HepG2 (cell line): ENCODE measurements at regions not wholly inside any gene's neighbourhood (a gene's known extent, or its start where the extent isn't known, plus 50 kb on each side); places are given as distances from the start of the nearest gene placed in this dataset.

Source experiments
- ATAC-seq: fragments of 200-7000 bp; cut with Tn5 transposase; 3 replicates; pipeline ENCODE4 v1.9.1; 2020; ENCODE audit warnings: mild to moderate bottlenecking, moderate library complexity
- BruUV-seq: library from RNA; stranded (reverse); fragments of 400-500 nt; replicated peaks from 2 replicates; lab custom pipeline; 2021; lab: Mats Ljungman, UMichigan
- CTCF ChIA-PET: fragments of 300-600 bp; formaldehyde crosslinking; extraction: SDS; loops from one replicate; lab custom pipeline; 2021; ENCODE audit warnings: low total read pairs, inconsistent platforms, low intra/inter-chr PET ratio; lab: Yijun Ruan, JAX
- POLR2A ChIA-PET: fragments of 350-600 bp; sonication (Branson Sonifier 250); formaldehyde crosslinking; loops from one replicate; lab custom pipeline; 2020; ENCODE audit warnings: antibody characterized with exemption, inconsistent platforms; lab: Yijun Ruan, JAX
- DNase-seq: peaks from one replicate; pipeline ENCODE4 v3.0.0-alpha.2; 2015; ENCODE audit warnings: low spot score
- FAIRE-seq: peaks from 3 replicates; lab custom pipeline; 2011; peaks lifted over from hg19 to GRCh38; lab: Jason Lieb, UNC
- H2AFZ ChIP-seq: one replicate; pipeline ENCODE4 v1.6.1; 2011; ENCODE audit warnings: low read length, inconsistent platforms
- H3K27ac ChIP-seq: fragments of 300-600 bp; 3 replicates; pipeline ENCODE4 v1.8.0; 2011; ENCODE audit warnings: mixed run types, mild to moderate bottlenecking, mixed read lengths, low read length, inconsistent platforms; ENCODE audit not compliant: insufficient read depth; ENCODE audit errors: extremely low read length
- H3K27me3 ChIP-seq, 2 experiments: fragments of 200-600 bp in 1 of 2; 2 replicates in 1 of 2; 3 replicates in 1 of 2; pipeline versions ENCODE4 v1.6.0 to v1.8.0; 2011; ENCODE audit warnings: low read length in 2 of 2, mild to moderate bottlenecking in 2 of 2, moderate library complexity in 2 of 2, inconsistent platforms in 1 of 2; ENCODE audit not compliant: insufficient read depth in 2 of 2, control insufficient read depth in 1 of 2
- H3K36me3 ChIP-seq, 2 experiments: fragments of 200-600 bp in 1 of 2; replicated peaks in 1 of 2; 2 replicates in 1 of 2; 3 replicates in 1 of 2; pipeline versions ENCODE4 v1.5.1 to v1.8.0; 2011; ENCODE audit warnings: low read length in 2 of 2, inconsistent platforms in 1 of 2; ENCODE audit not compliant: insufficient read depth in 2 of 2, control insufficient read depth in 1 of 2
- H3K4me1 ChIP-seq: 2 replicates; pipeline ENCODE4 v1.5.1; 2012; ENCODE audit warnings: low read length, inconsistent platforms; ENCODE audit not compliant: insufficient read depth
- H3K4me2 ChIP-seq: 2 replicates; pipeline ENCODE4 v1.6.0; 2011; ENCODE audit warnings: low read depth, low read length, inconsistent platforms
- H3K4me3 ChIP-seq, 3 experiments: fragments of 200-600 bp in 1 of 3; sonication (generic), shearing (Covaris generic) in 1 of 3; replicated peaks in 1 of 3; 2 replicates each; pipeline ENCODE4 v1.5.1; 2011 to 2016; ENCODE audit warnings: low read length in 3 of 3, inconsistent platforms in 2 of 3, low read depth in 2 of 3, mild to moderate bottlenecking in 2 of 3, control low read depth in 1 of 3, mixed read lengths in 1 of 3; ENCODE audit not compliant: insufficient read depth in 1 of 3
- H3K79me2 ChIP-seq: one replicate; pipeline ENCODE4 v1.6.1; 2011; ENCODE audit warnings: low read length, inconsistent platforms; ENCODE audit not compliant: insufficient read depth
- H3K9ac ChIP-seq: 2 replicates; pipeline ENCODE4 v1.6.0; 2011; ENCODE audit warnings: mild to moderate bottlenecking, low read depth, low read length, inconsistent platforms; ENCODE audit not compliant: insufficient read depth
- H3K9me3 ChIP-seq: 2 replicates; pipeline ENCODE4 v1.5.1; 2012; ENCODE audit warnings: mild to moderate bottlenecking, low read length
- H4K20me1 ChIP-seq: 2 replicates; pipeline ENCODE4 v1.6.0; 2011; ENCODE audit warnings: inconsistent platforms, mild to moderate bottlenecking, low read length, moderate library complexity; ENCODE audit not compliant: insufficient read depth
- ARID5B ChIP-seq: IDR thresholded peaks from 2 replicates; pipeline ENCODE4 v1.4.0; 2020; ENCODE audit warnings: mild to moderate bottlenecking, missing genetic modification reagents
- EP300 ChIP-seq, 3 experiments: sonication (generic) in 1 of 3; formaldehyde crosslinking in 1 of 3; IDR thresholded peaks; 2 replicates each; pipeline versions ENCODE4 v1.5.1 to v1.6.1; 2011 to 2020; ENCODE audit warnings: low read depth in 2 of 3, low read length in 2 of 3, borderline replicate concordance in 1 of 3, improper control_type of control experiment in 1 of 3, mild to moderate bottlenecking in 1 of 3, missing genetic modification reagents in 1 of 3, moderate library complexity in 1 of 3
- MATR3 ChIP-seq: sonication (generic); formaldehyde crosslinking; IDR thresholded peaks from 2 replicates; pipeline ENCODE4 v1.4.0; 2020; ENCODE audit warnings: missing genetic modification reagents
- RAD51 ChIP-seq: fragments of 450-650 bp; IDR thresholded peaks from 2 replicates; pipeline ENCODE4 v1.6.1; 2016; ENCODE audit warnings: borderline replicate concordance
- REPIN1 ChIP-seq: sonication (generic); formaldehyde crosslinking; IDR thresholded peaks from 2 replicates; pipeline ENCODE4 v1.8.0; 2022; ENCODE audit warnings: missing genetic modification reagents, low read depth, mild to moderate bottlenecking, borderline replicate concordance
- SALL1 ChIP-seq: sonication (generic); formaldehyde crosslinking; IDR thresholded peaks from 2 replicates; pipeline ENCODE4 v1.8.0; 2022; ENCODE audit warnings: mild to moderate bottlenecking, missing genetic modification reagents
- WIZ ChIP-seq: sonication (generic); formaldehyde crosslinking; IDR thresholded peaks from 2 replicates; pipeline ENCODE4 v1.5.1; 2020; ENCODE audit warnings: mild to moderate bottlenecking, missing genetic modification reagents
- ZMYM3 ChIP-seq: sonication (generic); formaldehyde crosslinking; IDR thresholded peaks from 2 replicates; pipeline ENCODE4 v1.5.1; 2020; ENCODE audit warnings: mild to moderate bottlenecking, missing genetic modification reagents
- WGBS: methylation state at CpG from one replicate; pipeline ENCODE4 v1.1.6; 2017; ENCODE audit warnings: low lambda C conversion rate; 5-methylcytosine and 5-hydroxymethylcytosine counted together
- in situ Hi-C: cut with HindIII; loops from 2 replicates; pipeline ENCODE4 v1.10.0; 2017; ENCODE audit warnings: low pct_unique_long_range_greater_than_20kb; ENCODE audit not compliant: extremely low pct_ligation_motif_present
- intact Hi-C: fragments of 100-400 bp; cut with micrococcal nuclease; formaldehyde crosslinking; loops from one replicate; pipeline ENCODE4 v1.10.0; 2022; ENCODE audit not compliant: unreplicated experiment
- TF ChIP-seq, protein P1 (sequence below): sonication (generic); formaldehyde crosslinking; IDR thresholded peaks from 2 replicates; pipeline ENCODE4 v1.4.0; 2020; ENCODE audit warnings: missing genetic modification reagents
- TF ChIP-seq, protein P2 (sequence below): IDR thresholded peaks from 2 replicates; pipeline ENCODE4 v1.6.1; 2012; ENCODE audit warnings: low read length, improper control_type of control experiment

DNA sequence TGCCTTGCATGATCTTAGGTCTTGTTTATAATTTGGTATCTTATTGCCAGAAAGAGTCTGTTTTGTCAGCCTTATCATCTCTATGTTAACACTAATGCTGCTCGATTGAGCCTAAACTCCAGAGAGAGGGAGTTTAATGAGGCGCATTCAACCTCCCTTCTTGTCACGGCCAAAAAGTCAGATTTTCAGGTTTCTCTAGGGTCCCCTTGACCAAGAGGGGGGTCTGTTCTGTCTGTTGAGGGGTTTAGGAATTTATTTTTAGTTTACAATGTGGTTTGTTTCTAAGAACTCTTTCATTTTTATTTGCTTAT lies 285.7 kb upstream of the VWC2 start (continued):
- no peak for TF ChIP-seq ZMYM3 (CRISPR knock-in tag)
- no peak for TF ChIP-seq RAD51
- TF ChIP-seq, protein P1, sequence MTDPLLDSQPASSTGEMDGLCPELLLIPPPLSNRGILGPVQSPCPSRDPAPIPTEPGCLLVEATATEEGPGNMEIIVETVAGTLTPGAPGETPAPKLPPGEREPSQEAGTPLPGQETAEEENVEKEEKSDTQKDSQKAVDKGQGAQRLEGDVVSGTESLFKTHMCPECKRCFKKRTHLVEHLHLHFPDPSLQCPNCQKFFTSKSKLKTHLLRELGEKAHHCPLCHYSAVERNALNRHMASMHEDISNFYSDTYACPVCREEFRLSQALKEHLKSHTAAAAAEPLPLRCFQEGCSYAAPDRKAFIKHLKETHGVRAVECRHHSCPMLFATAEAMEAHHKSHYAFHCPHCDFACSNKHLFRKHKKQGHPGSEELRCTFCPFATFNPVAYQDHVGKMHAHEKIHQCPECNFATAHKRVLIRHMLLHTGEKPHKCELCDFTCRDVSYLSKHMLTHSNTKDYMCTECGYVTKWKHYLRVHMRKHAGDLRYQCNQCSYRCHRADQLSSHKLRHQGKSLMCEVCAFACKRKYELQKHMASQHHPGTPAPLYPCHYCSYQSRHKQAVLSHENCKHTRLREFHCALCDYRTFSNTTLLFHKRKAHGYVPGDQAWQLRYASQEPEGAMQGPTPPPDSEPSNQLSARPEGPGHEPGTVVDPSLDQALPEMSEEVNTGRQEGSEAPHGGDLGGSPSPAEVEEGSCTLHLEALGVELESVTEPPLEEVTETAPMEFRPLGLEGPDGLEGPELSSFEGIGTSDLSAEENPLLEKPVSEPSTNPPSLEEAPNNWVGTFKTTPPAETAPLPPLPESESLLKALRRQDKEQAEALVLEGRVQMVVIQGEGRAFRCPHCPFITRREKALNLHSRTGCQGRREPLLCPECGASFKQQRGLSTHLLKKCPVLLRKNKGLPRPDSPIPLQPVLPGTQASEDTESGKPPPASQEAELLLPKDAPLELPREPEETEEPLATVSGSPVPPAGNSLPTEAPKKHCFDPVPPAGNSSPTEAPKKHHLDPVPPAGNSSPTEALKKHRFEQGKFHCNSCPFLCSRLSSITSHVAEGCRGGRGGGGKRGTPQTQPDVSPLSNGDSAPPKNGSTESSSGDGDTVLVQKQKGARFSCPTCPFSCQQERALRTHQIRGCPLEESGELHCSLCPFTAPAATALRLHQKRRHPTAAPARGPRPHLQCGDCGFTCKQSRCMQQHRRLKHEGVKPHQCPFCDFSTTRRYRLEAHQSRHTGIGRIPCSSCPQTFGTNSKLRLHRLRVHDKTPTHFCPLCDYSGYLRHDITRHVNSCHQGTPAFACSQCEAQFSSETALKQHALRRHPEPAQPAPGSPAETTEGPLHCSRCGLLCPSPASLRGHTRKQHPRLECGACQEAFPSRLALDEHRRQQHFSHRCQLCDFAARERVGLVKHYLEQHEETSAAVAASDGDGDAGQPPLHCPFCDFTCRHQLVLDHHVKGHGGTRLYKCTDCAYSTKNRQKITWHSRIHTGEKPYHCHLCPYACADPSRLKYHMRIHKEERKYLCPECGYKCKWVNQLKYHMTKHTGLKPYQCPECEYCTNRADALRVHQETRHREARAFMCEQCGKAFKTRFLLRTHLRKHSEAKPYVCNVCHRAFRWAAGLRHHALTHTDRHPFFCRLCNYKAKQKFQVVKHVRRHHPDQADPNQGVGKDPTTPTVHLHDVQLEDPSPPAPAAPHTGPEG, result no peak
- TF ChIP-seq REPIN1 (CRISPR knock-in tag), result no peak
- no peak for TF ChIP-seq MATR3 (CRISPR knock-in tag)
- TF ChIP-seq EP300 (IDR thresholded peaks at IDR 0.05; ENCODE audit: low read depth in 2 of 2, low read length in 2 of 2), result no peak
- TF ChIP-seq EP300 (CRISPR knock-in tag; IDR thresholded peaks at IDR 0.05; ENCODE audit: borderline replicate concordance), result no peak

GRCh38 chr7:49488573-49488972 lies 284.9 kb upstream of the VWC2 start:
- CTCF ChIA-PET, result no interaction called here
- TF ChIP-seq, protein P2, sequence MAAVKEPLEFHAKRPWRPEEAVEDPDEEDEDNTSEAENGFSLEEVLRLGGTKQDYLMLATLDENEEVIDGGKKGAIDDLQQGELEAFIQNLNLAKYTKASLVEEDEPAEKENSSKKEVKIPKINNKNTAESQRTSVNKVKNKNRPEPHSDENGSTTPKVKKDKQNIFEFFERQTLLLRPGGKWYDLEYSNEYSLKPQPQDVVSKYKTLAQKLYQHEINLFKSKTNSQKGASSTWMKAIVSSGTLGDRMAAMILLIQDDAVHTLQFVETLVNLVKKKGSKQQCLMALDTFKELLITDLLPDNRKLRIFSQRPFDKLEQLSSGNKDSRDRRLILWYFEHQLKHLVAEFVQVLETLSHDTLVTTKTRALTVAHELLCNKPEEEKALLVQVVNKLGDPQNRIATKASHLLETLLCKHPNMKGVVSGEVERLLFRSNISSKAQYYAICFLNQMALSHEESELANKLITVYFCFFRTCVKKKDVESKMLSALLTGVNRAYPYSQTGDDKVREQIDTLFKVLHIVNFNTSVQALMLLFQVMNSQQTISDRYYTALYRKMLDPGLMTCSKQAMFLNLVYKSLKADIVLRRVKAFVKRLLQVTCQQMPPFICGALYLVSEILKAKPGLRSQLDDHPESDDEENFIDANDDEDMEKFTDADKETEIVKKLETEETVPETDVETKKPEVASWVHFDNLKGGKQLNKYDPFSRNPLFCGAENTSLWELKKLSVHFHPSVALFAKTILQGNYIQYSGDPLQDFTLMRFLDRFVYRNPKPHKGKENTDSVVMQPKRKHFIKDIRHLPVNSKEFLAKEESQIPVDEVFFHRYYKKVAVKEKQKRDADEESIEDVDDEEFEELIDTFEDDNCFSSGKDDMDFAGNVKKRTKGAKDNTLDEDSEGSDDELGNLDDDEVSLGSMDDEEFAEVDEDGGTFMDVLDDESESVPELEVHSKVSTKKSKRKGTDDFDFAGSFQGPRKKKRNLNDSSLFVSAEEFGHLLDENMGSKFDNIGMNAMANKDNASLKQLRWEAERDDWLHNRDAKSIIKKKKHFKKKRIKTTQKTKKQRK, result no peak
- no peak for TF ChIP-seq REPIN1 (CRISPR knock-in tag)
- no peak for TF ChIP-seq SALL1
- no peak for TF ChIP-seq ARID5B
- TF ChIP-seq WIZ, result no peak

More at GRCh38 chr7:49488573-49488972, 284.9 kb upstream of the VWC2 start:
- no TSS peak for BruUV-seq
- no peaks in the 10 kb centered on the region for H3K9me3 ChIP-seq
- H3K27ac ChIP-seq, result no peak overlapping the region
- no peaks in the 10 kb centered on the region for H4K20me1 ChIP-seq
- no peaks in the 10 kb centered on the region for H3K79me2 ChIP-seq
- no peak for ATAC-seq
- no peak for FAIRE-seq
- no peak overlapping the region for H3K4me2 ChIP-seq
- WGBS, result 0% methylated on average over 1 of the region's 1 CpG
- H3K36me3 ChIP-seq, result no peaks in the 10 kb centered on the region
- in situ Hi-C loops (no loop called here), intact Hi-C loops (loop anchor here (1.0 kb wide), 1 partner anchor 27 kb away; no protein-coding TSS in a partner anchor)
- no peak overlapping the region for H3K9ac ChIP-seq
- no peaks in the 10 kb centered on the region; a peak in 1 of 5 replicates for H3K27me3 ChIP-seq
- POLR2A ChIA-PET, result no interaction called here
- H3K4me1 ChIP-seq, result no peaks in the 10 kb centered on the region
- no peak for DNase-seq
- H2AFZ ChIP-seq, result no peak overlapping the region
- no peak overlapping the region for H3K4me3 ChIP-seq
